GM21717 (cell line): ENCODE measurements at regions not wholly inside any gene's neighbourhood (a gene's known extent, or its start where the extent isn't known, plus 50 kb on each side); places are given as distances from the start of the nearest gene placed in this dataset.

ENCODE experiments used
- ATAC-seq: cut with Tn5 transposase; IDR thresholded peaks from one replicate; pipeline ENCODE4 v1.9.1; 2021; ENCODE audit warnings: mild to moderate bottlenecking, moderate library complexity; ENCODE audit not compliant: unreplicated experiment

DNA sequence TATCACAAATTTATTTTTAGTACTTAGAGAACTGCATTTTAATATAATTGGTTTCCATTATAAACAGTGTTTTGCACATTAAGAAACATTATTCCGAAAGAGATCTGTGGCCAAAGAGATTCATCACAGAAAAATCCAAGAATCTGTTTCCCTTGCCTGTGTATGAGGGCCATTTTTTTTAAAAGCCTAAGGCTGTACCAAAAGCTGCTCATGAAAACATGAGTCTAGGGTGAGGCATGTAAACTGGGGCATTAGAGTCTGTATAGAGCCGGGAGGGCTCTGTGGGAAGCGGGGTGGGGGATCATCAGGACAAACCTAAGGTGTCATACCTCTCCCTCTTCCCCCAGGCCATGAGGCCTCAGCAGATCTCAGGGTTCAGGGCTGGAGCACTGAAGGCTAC, 223.8 kb downstream of the FBXO15 start:
- ATAC-seq, result no peak

DNA sequence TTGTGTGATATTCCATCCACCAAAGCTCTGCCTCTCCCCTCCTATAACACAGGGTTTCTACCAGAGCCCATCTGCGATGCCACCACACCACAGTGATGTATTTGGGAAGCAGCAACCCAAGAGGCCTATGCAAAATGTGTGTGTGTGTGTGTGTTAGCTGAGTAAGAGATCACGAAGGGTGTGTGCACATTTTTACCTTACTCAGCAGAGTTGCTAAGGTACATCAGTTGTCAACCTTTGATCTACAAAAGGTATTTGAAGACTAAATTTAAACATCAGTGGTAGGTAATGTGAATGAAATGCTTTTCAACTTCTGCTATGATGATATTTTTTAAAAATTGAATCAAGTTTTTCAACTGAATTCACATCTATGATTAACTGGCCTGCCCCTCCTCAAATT, 227.6 kb downstream of the FBXO15 start:
- no peak for ATAC-seq

DNA sequence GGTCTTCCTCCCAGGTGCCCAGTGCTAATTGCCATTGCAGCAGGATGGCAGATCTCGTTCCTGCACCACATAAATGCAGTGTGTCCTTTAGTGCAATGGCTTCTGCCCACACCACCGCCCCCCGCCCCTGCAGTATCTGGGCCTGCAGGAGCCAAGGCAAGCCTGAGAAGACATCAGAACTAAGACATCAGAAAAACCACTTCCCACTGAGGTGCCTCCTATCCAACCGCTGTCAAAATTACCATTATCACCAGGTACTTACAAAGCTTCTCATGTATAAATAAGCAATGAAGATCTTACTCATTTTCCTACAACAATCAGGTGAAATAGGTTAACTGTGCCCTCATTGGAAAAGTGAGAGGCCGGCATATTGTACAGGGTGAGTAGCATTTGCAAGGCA, 228.8 kb downstream of the FBXO15 start:
- ATAC-seq, result no peak

- ATAC-seq, result no peak
Measured at GRCh38 chr18:73917046-73917445, 230.6 kb downstream of the FBXO15 start.

DNA sequence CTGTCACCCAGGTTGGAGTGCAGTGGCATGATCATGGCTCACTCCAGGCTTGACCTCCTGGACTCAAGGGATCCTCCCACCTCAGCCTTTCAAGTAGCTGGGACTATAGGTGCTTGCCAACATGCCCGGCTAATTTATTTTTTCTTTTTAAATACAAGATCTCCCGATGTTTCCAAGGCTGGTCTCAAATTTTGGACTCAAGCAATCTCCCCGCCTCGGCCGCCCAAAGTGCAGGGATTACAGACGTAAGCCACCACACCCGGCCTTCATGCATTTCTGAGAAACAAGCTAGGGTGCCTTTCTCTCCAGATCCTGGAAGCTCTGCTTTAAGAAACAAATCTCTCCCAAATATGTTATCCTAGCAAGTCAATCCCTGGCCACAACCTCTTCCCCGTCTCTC, 234.1 kb downstream of the FBXO15 start:
- no peak for ATAC-seq

DNA sequence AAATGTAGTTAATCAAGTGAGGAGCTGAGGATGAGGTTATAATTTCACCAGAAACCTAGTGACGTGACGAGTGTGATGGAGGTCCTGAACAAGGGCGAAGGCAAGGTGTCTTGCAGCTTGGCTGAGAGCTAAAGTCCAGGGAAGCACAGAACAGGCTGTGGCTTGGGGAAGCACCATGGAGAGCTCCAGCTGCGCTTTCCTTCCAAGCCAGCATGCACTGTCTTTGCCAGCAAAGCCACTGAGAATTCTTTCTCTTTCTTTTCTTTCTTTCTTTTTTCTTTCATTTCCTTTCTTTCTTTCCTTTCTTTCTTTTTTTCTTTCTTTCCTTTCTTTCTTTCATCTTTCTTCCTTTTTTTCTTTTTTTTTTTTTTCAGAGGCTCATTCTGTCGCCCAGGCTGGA, 239.3 kb downstream of the FBXO15 start:
- no peak for ATAC-seq

DNA sequence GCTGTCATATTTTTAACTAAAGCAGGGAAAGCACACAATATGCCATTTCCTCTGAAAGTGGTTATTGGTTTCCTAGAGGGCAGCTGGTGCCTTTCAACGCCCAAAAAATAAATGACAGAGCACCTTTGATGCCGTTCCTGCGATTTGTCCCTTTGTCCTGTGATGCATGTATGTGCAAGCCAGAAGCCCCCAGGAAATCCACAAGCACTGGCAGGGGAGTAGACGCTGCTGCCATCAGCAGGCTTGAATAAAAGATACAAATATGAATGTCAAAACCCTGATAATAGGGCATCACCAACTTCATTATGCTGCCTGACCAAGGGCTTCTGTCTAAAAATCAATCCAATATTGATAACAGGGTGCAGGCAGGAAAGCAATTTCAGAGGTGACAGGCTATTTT, 246.1 kb downstream of the FBXO15 start:
- ATAC-seq, result no peak

- no peak for ATAC-seq
Measured at GRCh38 chr18:73901151-73901550, 246.5 kb downstream of the FBXO15 start.

GRCh38 chr18:73900106-73900835, 247.4 kb downstream of the FBXO15 start:
- no peak for ATAC-seq

DNA sequence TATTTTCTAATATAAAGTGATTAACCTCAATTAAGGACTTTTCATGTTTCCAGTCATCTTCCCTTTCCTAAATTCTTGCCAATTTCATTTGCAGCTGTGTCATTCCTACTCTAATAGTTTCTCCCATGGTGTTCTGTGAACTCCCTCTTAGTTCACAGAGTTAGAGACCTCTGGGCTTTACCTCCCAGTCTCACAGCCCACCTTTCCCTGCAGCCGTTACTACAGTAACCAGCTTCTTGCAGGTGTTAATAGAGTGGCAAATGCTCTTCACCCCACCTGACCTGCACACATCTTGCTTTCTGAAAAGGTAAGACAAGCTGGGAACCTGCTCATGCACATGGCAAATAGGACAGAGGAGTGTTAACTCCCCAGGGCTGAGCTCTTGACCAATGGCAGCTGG, 250.1 kb downstream of the FBXO15 start:
- no peak for ATAC-seq

- ATAC-seq, result no peak
Measured at GRCh38 chr18:73896685-73897084, 250.9 kb downstream of the FBXO15 start.

- no peak for ATAC-seq
Measured at GRCh38 chr18:73895701-73896100, 251.9 kb downstream of the FBXO15 start.

DNA sequence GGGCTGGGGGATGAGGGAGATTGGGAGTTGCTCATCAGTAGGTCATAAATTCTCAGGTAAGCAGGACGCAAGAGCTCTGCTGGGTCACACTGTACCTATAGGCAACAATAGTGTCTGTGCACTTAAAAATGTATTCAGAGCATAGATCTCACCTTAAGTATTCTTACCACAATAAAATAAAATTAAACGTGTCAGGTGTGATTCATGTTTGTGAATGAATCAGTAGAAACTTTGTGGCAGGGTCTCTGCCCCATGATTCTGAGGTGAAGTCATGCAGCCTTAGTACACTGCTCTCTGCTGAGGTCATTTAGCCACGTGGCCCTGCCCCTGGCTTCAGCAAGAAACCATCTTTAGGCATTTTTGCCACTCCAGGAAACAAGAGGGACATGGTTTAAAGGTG, 253.8 kb downstream of the FBXO15 start:
- ATAC-seq, result no peak

- no peak for ATAC-seq
Measured at GRCh38 chr18:73891572-73892421, 255.8 kb downstream of the FBXO15 start.

GRCh38 chr18:73888565-73888964, 259.1 kb downstream of the FBXO15 start:
- no peak for ATAC-seq

DNA sequence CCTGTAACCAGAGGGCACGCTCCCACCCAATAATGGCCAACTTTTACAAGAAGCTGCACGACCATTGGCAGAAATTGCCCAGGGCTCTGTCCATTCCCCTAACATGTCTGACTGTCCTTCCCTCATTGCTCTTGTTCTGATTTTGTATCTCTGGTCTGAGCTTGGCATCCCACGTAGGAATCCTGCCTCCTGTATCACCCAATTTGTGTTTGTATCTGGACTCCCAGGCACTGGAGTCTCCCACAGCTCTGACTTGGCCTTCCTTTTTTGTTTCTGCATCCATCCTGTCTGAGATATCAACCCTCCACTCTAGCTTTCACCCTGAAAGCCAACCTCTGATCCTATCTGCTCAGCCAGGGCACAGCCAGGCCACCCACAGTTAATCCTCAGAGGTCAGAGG, 259.8 kb downstream of the FBXO15 start:
- no peak for ATAC-seq

- no peak for ATAC-seq
Measured at GRCh38 chr18:73884868-73885267, 262.8 kb downstream of the FBXO15 start.

DNA sequence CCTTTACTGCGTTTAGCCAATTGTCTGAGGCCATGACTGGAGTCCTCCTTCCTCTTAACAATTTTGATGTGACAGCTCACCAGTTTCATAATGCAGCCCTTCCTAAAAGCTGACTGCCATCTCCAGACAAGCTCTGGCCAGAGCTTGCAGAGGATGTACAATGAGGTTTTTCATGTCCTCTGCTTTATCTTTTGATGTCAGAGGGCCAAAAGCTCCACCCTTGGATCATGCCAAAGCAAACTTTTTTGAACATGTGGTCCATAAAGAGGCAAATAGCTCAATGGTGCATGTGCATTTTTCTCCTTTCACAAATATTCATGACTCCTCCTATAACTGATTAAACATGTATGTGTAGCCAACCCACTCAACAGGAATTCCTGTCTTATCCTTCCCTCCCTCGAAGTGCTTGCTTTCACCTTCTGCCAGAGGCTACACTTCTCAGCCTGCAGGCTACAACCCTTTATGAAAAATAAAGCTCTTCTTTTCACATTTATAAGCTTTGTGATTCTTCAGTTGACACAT, 266.2 kb downstream of the FBXO15 start:
- no peak for ATAC-seq

GRCh38 chr18:73880387-73880786, 267.2 kb downstream of the FBXO15 start:
- no peak for ATAC-seq

GRCh38 chr18:73879766-73880165, 267.9 kb downstream of the FBXO15 start:
- no peak for ATAC-seq

- no peak for ATAC-seq
Measured at GRCh38 chr18:73879328-73879727, 268.3 kb downstream of the FBXO15 start.

GRCh38 chr18:73869182-73869581, 278.5 kb downstream of the FBXO15 start:
- ATAC-seq, result no peak
